ENCODE measurements at regions not wholly inside any gene's neighbourhood (a gene's known extent, or its start where the extent isn't known, plus 50 kb on each side); places are given as distances from the start of the nearest gene placed in this dataset.

DNA sequence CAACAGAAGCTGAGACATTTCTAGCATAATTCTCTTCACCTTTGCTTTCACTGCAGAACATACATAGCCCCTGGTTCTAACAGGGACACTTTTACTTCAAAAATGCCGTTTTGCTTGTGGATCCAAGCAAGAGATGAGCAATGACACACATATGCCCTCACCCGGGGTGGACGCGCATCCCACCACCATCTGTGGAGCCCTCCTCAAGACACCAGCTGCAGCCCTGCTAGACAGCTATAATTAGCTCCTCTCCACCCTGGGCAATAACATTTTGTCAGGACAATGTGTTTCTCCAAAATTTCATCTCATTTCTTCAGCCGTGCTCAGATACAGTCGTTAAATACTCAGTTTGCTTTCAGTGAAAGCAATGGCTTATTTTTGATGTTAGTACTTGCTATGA, 368.7 kb upstream of the RAB6C start:
- no peak for DNase-seq (ENCODE audit: low read depth)

DNA sequence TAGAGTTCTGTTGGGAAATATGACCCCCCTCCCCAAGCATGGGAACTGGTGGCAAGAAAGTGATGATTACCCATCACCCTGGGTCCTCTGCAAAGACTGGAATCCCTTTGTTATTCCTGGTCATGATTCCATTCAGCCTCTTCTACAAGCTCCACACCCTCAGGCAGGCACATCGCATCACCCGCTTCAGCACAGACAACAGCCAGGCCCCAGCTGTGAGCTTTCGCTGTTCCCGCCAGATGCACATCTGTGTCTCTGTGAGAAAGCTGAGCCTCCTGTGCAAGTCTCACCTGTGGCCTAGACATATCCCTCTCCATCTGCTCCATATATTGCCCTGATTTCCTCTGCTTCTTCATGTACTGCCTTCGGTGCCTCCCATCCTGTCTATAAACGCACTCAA, 368.0 kb upstream of the RAB6C start:
- no peak for DNase-seq (ENCODE audit: low read depth)

GRCh38 chr2:129619471-129619870, 360.0 kb upstream of the RAB6C start:
- no peak for DNase-seq (ENCODE audit: low read depth)

DNA sequence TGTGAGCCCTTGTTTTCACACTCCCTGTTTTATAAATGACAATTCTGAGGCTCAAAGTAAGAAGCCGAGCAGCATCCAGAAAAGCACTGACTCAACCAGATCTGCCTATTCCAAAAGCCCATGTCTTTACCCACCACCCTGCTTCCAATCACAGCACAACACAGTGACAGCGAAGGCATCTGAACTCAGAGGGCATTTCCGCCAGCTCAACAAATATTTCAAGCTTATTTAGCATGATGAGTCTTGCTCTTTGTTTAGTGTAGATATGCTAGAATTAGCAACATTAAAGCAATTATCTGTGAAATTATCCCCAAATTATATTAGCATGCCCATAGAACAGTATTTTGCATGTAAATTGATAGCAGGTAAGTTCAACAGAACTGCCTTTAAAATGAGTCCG, 359.1 kb upstream of the RAB6C start:
- no peak for DNase-seq (ENCODE audit: low read depth)

GRCh38 chr2:129623783-129624182, 355.7 kb upstream of the RAB6C start:
- no peak for DNase-seq (ENCODE audit: low read depth)

GRCh38 chr2:129627437-129627836, 352.0 kb upstream of the RAB6C start:
- no peak for DNase-seq (ENCODE audit: low read depth)

DNA sequence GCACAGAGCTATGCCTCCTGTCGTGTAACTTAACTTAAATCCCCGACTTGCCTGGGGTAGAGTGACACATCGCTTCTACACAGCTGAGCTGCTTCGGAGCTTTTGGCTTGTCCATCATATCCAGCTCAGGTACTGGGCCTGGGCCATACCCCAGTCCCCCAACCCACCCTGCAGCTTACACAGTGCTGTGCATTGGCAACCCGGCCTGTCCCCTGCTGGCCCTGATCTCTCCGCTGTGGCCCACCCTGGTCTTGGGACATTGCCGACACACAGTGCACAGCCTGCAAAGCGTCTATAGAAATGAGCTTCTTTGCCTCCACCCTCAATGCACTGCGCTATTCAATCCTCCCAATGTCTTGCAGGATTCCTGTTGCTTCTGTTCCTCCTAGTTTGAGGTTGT, 342.8 kb upstream of the RAB6C start:
- no peak for DNase-seq (ENCODE audit: low read depth)

DNA sequence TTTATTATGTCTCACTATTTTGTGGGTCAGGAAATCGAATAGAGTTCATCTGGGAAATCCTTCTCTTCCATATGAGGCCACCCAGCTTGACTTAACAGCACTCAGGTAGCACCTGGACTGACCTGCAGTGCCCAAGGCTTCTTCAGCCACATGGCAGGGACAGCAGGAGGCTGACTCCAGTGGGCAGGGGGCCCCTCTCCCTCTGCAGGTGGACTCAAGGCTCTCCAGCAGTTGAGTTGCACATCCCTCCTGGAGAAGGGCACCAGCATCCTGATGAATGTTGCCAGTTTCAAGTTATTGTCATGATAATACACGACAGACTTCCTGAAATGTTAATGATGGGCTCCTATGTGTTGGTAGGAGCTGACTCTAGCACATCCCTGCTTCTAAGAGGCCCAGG, 338.1 kb upstream of the RAB6C start:
- no peak for DNase-seq (ENCODE audit: low read depth)

DNA sequence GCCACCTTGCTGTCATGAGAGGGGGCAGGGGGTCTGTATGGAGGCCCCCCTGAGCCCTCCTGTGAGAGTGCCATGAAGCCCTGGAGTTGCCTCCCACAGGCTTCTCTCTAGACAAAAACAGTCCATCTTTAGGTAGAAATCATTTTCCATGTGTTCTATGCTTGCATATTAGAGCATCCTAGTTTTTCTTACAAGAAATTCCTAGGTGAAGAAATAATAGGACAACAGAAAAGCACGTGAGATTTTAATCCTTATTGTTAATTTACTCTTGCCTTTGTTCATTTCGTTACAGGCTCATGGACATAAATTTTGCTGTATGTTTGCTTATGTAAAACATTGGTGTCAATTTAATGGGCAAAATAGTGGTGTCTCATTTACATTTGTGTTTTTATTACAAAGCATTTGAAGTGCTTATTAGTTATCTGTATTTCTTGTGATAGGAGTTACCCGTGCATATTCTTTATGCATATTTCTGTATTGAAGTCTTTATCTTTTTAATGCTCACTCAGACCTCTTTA, 336.9 kb upstream of the RAB6C start:
- no peak for DNase-seq (ENCODE audit: low read depth)

- DNase-seq (ENCODE audit: low read depth), result no peak
Measured at GRCh38 chr2:129645335-129645734, 334.1 kb upstream of the RAB6C start.

DNA sequence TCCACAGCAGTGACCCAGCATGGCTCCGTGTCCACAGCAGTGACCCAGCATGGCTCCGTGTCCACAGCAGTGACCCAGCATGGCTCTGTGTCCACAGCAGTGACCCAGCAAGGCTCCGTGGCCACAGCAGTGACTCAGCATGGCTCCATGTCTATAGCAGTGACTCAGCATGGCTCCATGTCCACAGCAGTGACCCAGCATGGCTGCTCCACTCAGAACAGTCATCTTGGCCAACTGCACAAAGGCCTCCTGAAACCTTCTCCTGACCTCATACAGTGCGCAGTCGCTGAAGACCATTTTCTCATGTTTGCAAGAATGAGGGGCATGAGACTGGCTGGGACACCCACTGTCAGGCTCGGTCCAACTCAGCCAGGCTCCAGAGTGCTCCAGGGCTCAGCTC, 333.4 kb upstream of the RAB6C start:
- DNase-seq (ENCODE audit: low read depth), result no peak

GRCh38 chr2:129653246-129653645, 326.2 kb upstream of the RAB6C start:
- DNase-seq (ENCODE audit: low read depth), result no peak

- DNase-seq (ENCODE audit: low read depth), result no peak
Measured at GRCh38 chr2:129654331-129654730, 325.1 kb upstream of the RAB6C start.

DNA sequence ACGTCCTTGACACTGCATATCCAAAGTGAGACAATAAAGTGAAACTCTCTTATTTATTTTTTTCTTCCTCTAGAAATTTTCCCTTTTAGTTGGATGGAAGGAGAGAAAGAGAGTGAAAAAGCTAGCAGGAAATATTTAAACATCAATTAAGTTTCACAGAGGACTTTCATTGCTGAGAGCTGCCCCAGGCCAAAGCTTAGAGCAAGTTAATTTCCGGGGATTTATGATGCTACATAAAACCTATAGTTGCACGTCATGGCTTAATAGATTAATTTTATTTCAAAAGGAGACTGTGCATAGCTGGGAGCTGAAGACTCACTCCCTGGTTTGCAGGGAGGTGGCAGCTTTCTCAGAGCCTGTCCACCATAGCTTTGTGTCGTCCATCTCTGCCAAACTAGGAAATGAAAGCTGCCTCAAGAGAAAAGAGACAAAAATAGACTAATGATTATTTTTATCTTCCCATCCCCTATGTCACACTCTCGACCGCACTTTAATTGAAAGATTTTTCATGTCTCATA, 323.3 kb upstream of the RAB6C start:
- no peak for DNase-seq (ENCODE audit: low read depth)

DNA sequence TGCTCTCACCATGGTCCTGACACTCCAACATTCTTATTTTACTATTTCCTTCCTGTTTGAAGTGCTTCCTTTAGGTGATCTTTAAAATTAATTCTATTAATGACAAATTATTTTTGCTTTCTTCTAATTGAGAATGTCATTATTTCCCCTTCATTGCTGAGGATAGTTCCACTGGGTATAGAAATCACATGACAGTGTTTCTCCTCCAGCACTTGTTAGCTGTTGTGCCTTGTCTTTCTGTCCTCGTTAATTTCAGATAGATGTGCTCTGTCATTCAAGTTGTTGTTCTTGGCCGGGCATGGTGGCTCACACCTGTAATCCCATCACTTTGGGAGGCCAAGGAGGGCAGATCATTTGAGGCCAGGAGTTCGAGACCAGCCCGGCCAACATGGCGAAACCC, 321.0 kb upstream of the RAB6C start:
- no peak for DNase-seq (ENCODE audit: low read depth)

DNA sequence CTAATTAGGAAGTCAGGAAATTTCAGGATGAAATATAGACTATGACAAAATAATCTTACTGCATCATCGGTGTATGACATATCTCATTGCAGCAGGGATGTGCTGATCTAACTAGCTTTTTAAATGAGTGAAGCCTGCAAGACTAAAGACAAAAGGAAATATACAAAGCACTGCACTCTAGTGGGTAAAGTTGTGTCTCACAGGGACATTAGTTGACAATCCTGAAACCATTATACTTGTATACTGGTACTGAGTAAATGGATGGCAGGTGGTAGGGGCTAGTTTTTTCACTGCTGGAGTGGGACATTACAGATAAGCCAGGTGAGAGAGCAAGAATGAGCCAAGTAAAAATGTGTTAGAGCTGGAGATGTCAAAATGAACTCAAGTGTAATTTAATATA, 317.5 kb upstream of the RAB6C start:
- DNase-seq (ENCODE audit: low read depth), result no peak

GRCh38 chr2:129667577-129667976, 311.9 kb upstream of the RAB6C start:
- DNase-seq (ENCODE audit: low read depth), result no peak

DNA sequence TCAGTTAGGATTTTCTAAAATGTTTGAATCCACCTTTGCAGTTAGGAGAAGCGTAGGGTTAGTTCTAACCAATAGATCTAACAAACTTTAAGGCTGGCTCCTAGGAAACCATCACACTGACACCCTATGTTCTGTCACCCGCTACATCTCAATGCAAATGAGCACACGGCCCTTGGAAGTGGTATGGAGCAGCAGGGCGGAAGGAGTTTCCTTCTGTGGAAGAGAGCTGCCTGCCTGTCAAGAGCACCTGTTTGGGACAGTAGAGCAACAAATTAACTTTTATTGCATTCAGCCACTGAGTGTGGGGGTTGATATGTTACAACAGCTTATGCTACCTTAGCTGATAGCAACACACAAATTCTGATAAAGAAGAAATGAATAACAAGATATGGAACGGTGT, 306.9 kb upstream of the RAB6C start:
- no peak for DNase-seq (ENCODE audit: low read depth)

GRCh38 chr2:129673234-129673633, 306.2 kb upstream of the RAB6C start:
- no peak for DNase-seq (ENCODE audit: low read depth)

- DNase-seq (ENCODE audit: low read depth), result no peak
Measured at GRCh38 chr2:129673847-129674711, 305.4 kb upstream of the RAB6C start.

DNA sequence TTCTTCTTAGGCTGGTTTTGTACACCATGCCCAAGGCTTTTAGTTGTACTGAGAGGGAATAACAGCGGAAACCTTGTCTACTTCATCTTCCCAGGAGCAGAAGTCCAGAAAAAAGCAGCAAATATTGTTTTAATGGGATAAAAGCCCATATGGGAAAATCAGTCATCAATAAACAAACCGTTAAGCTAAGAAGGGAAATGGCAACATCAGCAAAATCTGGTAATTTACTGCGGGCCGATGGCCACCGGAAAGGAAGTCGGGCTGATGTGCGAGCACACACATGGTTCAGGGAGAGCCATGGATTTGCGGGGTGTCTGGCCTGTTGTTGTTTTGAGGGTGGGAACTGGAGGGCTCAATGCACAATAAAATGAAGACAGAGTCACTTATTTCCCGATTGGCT, 300.7 kb upstream of the RAB6C start:
- no peak for DNase-seq (ENCODE audit: low read depth)

- no peak for DNase-seq (ENCODE audit: low read depth)
Measured at GRCh38 chr2:129681788-129682187, 297.7 kb upstream of the RAB6C start.

GRCh38 chr2:129689653-129690448, 289.6 kb upstream of the RAB6C start:
- DNase-seq (ENCODE audit: low read depth), result no peak

Measured in RPMI7951 (cell line).